Right renal pelvis (tissue), 4 donors: ENCODE measurements at regions not wholly inside any gene's neighbourhood (a gene's known extent, or its start where the extent isn't known, plus 50 kb on each side); places are given as distances from the start of the nearest gene placed in this dataset.
"Not testable (repeated sequence)": the region's sequence is repeated elsewhere in the genome, so short reads cannot be mapped to it uniquely, and the experiment has no call there.

ENCODE experiments used
- DNase-seq, 4 donors: peaks; one replicate each; pipeline ENCODE4 v3.0.0-alpha.2; 2013; ENCODE audit warnings: low read depth in 4 of 4, low spot score in 3 of 4, missing footprints in 1 of 4

GRCh38 chr5:100693481-100693880 is 158.3 kb downstream of the FAM174A start:
- no peak for DNase-seq

- DNase-seq = no peak
These were observed 158.9 kb downstream of the FAM174A start for GRCh38 chr5:100694100-100694499.

DNA sequence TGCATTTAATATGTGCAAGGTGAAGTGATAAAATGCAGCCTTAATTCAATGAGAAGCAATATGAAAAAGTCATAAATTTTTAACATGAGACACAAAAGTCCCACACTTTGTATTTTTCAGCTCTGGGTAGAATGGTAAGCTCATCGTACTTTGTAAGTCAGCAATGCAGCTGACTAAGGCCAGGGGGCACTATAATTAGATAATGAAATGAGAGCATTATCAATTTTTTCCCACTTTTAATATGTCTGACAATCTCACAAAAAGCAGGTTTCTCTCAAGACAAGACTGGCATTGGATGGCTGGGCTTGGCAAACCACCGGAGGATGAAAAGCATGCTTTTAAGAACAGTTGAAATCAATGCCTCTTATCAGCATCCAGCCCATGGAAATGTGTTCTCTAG is 162.8 kb downstream of the FAM174A start:
- no peak for DNase-seq

DNA sequence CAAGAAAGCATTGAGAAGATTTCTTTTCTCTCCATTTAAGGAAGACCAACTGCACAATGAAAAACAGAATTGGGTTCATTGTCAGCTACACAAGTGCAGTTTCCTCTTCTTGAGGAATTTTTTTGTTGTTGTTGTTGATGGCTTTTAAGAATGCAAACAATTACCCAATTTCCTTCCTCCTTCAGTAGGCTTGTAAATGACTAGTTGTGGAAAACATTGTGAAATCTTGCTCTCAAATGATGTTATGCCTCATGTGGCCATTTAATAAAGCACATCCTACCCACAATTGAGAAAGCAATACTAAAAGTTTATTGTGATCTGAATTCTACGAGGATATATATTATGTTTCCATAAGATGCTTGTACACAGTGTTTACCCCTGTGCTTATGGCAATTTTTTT is 171.6 kb downstream of the FAM174A start:
- no peak for DNase-seq

DNA sequence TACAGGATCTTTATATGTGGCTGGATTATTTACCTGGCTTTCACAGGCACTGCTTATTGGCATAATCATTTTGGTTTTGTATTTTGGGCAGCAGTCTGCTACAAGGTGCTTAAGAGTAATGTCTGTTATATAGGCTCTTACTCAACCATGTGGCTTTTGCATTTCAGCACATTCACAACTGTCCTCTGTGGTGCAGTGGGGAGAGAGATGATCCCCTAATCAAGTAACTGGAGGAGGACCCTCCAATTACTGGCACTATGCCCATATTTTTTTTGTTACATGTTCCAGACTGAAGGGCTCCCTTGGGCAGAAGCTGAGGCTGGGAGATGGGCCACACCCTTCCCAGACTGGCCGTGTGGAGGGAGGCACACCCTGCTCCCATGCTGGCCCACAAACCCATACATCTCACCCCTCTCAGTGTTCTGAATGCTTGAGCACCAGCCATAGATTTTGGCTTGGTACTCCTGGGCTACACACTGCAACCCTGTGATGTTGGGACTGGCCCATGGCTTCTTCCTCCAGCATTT is 173.5 kb downstream of the FAM174A start:
- no peak for DNase-seq

DNA sequence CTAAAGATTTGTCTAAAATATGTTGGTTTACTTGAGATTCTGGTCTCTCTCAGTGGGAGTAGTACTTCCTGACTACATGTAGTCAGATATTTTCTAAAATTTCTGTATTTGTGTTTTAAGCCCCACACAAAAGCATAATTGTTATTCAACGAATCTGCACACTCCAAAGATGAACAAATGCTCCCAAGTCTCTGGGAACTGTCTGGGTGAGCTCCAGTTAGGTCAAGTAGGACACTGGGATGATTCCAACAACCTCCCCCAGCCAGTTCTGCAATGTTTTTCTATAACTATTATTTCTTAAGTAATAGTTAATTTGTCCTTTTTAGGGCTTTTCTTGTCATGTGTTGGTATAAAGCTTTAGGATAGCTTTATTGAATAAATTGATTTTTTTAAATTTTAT is 174.6 kb downstream of the FAM174A start:
- no peak for DNase-seq

DNA sequence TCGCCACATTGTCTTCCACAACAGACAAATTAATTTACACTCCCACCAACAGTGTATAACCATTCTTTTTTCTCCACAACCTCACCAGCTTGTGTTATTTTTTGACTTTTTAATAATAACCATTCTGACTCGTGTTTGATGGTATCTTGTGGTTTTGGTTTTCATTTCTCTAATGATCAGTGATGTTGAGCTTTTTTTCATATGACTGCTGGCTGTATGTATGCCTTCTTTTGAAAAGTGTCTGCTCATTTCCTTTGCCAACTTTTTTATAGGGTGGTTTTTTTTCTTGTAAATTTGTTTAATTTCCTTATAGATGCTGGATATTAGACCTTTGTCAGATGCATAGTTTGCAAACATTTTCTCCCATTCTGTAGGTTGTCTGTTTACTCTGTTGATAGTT is 179.6 kb downstream of the FAM174A start:
- not testable (repeated sequence) for DNase-seq

DNA sequence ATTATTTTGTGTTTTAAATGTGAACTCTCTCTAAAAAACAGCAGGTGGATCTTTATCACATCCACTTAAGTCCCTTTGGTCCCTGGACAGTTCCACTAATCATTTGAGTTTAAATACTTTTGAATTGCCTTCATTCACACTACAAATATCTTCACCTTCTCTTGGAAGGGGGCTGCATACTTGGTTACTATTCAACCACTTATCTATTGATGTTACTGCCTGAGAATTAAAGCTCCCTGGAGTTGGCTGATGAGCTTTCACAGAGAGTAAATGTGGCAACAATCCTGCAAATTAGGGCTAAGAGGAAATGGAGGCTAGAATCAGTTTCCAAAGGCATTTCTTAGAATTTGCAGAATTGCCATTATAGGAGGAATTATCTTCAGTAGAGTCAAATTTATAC is 180.4 kb downstream of the ST8SIA4 start:
- no peak for DNase-seq

DNA sequence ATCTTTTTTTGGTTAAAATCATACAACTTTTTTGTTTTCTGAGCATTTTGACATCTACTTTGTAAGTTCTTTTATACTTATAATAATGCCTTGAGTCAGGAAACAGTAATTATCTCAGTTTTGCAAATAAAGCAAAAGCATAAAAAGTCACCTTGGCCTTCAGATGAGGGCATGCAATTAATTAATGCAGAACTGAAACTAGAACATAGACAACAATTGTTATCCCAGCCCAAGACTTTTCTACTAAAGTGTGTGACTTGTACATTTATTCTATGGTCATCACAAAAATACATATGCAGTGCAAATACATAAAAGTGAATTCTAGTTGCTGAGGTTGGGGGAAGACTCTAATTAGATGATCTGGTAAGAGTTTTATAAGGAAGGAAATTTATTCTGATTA is 179.9 kb downstream of the ST8SIA4 start:
- no peak for DNase-seq

- DNase-seq = no peak
These were observed 177.0 kb downstream of the ST8SIA4 start for GRCh38 chr5:100726116-100726515.

DNA sequence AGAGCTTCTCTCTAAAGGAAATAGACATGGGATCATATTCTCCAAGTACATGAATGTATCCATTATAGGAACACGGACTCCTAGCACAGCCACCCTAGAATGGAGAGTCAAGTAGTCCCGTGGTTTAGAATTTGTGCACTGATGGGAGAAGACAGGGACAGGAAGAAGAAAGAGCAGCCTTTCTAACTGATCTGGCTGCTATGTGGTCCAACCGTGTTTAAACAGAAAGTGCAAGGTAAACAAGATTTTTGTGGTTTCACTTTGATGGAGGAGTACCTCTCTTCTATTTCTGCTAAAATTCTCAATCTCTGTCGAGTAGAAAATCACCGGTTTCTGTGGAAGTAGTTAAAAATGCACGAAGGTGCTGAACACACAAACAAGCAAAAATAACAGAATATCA is 171.3 kb downstream of the ST8SIA4 start:
- DNase-seq = no peak

GRCh38 chr5:100746730-100747129 is 156.4 kb downstream of the ST8SIA4 start:
- DNase-seq = no peak

- DNase-seq = no peak
These were observed 153.3 kb downstream of the ST8SIA4 start for GRCh38 chr5:100749771-100750284.

DNA sequence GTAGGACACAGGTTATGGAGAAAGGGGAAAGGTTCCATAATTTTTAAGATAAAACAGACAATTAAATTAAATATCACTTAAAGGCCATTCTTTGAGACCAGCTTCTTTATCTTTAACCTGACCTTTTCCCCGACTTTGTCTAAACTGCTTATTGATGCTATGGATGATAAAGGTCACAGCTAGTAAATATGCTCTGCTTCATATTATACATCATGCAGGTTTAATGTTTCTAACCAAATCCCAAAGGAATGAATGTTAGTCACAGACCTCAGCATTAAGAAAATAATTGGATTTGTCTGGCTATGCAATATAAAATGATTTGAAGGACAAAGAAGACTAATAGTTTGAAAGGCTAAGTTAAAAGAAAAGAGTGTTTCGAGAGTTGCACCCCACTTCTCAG is 147.6 kb downstream of the ST8SIA4 start:
- DNase-seq = no peak
